ENCODE measurements at regions not wholly inside any gene's neighbourhood (a gene's known extent, or its start where the extent isn't known, plus 50 kb on each side); places are given as distances from the start of the nearest gene placed in this dataset.
"Not testable (repeated sequence)": the region's sequence is repeated elsewhere in the genome, so short reads cannot be mapped to it uniquely, and the experiment has no call there.

DNA sequence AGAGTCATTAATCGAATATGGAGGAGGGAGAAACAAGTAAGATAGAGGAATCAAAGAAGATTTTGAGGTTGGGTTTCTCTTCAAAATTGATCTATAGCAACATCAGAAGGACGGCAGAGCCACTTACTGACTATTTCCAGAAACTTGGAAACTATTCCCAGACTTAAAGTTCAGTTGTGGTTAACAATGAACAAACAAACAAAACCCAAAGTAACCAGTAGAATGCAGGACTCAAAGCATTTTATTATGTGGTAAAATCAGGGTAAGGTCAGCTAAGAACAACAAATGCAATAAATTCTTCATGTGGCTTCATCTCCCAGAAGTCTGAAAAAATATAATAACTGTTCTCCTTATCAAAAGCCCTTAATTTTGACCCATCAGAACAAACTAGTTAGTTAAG is 54.9 kb upstream of the OSMR start:
- ChIA-PET POLR2A (no interaction called here), CTCF (interaction anchor here (0.6 to 1.0 kb wide), 4 partner anchors 9 to 349 kb away, joined by 3 to 4 read pairs (median 3); no protein-coding TSS in a partner anchor)
- DNase-seq (ENCODE audit: low read depth), result no peak
- Histone ChIP-seq H3K4me3 (ENCODE audit: low read depth, low read length) (no peak overlapping the region), H3K27me3 (ENCODE audit: control insufficient read depth, insufficient read depth, low read length) (no peaks in the 10 kb centered on the region; the same call in 1 of the 2 replicates), H3K36me3 (ENCODE audit: control insufficient read depth, insufficient read depth, low read length) (no peaks in the 10 kb centered on the region)
- no peak for TF ChIP-seq CTCF (IDR thresholded peaks at IDR 0.05; ENCODE audit: insufficient read depth, low read depth, low read length)

DNA sequence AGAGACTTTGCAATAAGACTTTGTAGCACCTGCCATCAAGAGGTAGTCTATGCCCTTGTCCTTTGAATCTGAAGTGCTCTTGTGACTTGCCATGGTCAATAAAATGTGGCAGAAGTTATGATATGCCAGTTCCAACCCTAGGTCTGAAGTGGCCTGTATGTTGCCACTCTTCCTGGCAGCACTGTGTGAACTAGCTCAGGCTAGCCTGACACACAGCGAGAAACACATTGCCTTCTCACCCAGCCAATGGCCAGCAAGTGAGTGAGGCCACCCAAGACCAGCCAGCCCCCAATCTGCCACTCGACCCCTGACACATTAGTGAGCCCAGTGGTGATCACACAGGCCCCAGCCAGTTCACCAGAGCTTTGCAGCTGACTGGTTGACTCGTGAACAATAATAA is 52.7 kb upstream of the OSMR start:
- POLR2A ChIA-PET, result no interaction called here
- CTCF ChIA-PET, result interaction anchor here (1.9 kb wide), 1 partner anchor 351 kb away, joined by 5 read pairs; no protein-coding TSS in a partner anchor
- H3K27me3 ChIP-seq (ENCODE audit: control insufficient read depth, insufficient read depth, low read length), result no peaks in the 10 kb centered on the region; the same call in 1 of the 2 replicates
- H3K4me3 ChIP-seq (ENCODE audit: low read depth, low read length), result no peak overlapping the region
- no peaks in the 10 kb centered on the region for H3K36me3 ChIP-seq (ENCODE audit: control insufficient read depth, insufficient read depth, low read length)
- DNase-seq (ENCODE audit: low read depth), result no peak
- TF ChIP-seq CTCF (IDR thresholded peaks at IDR 0.05; ENCODE audit: insufficient read depth, low read depth, low read length), result no peak

DNA sequence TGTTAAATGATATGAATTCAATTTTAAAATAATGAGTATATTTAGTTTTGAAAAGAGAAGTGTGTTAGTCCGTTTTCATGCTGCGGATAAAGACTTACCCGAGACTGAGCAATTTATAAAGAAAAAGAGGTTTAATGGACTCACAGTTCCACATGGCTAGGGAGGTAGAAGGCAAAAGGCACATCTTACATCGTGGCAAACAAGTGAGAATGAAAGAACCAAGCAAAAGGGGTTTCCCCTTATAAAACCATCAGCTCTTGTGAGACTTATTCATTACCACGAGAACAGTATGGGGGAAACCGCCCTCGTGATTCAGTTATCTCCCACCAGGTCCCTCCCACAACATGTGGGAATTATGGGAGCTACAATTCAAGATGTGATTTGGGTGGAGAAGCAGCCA is 51.8 kb upstream of the OSMR start:
- H3K27me3 ChIP-seq (ENCODE audit: control insufficient read depth, insufficient read depth, low read length); H3K4me3 ChIP-seq (ENCODE audit: low read depth, low read length); DNase-seq (ENCODE audit: low read depth); H3K36me3 ChIP-seq (ENCODE audit: control insufficient read depth, insufficient read depth, low read length); POLR2A ChIA-PET: not testable (repeated sequence)
- CTCF ChIA-PET, result interaction anchor here (1.3 to 1.9 kb wide), 2 partner anchors 12 to 352 kb away, joined by 3 to 5 read pairs; no protein-coding TSS in a partner anchor

GRCh38 chr5:38794986-38795385 is 50.8 kb upstream of the OSMR start:
- no peak for TF ChIP-seq CTCF (IDR thresholded peaks at IDR 0.05; ENCODE audit: insufficient read depth, low read depth, low read length)
- Histone ChIP-seq H3K36me3 (ENCODE audit: control insufficient read depth, insufficient read depth, low read length) (no peaks in the 10 kb centered on the region), H3K4me3 (ENCODE audit: low read depth, low read length) (no peak overlapping the region), H3K27me3 (ENCODE audit: control insufficient read depth, insufficient read depth, low read length) (no peaks in the 10 kb centered on the region; the same call in 1 of the 2 replicates)
- ChIA-PET CTCF (interaction anchor here (1.3 kb wide), 1 partner anchor 11 kb away, joined by 3 read pairs; no protein-coding TSS in a partner anchor), POLR2A (interaction anchor here (1.1 kb wide), 1 partner anchor 12 kb away, joined by 3 read pairs; no protein-coding TSS in a partner anchor)
- no peak for DNase-seq (ENCODE audit: low read depth)

DNA sequence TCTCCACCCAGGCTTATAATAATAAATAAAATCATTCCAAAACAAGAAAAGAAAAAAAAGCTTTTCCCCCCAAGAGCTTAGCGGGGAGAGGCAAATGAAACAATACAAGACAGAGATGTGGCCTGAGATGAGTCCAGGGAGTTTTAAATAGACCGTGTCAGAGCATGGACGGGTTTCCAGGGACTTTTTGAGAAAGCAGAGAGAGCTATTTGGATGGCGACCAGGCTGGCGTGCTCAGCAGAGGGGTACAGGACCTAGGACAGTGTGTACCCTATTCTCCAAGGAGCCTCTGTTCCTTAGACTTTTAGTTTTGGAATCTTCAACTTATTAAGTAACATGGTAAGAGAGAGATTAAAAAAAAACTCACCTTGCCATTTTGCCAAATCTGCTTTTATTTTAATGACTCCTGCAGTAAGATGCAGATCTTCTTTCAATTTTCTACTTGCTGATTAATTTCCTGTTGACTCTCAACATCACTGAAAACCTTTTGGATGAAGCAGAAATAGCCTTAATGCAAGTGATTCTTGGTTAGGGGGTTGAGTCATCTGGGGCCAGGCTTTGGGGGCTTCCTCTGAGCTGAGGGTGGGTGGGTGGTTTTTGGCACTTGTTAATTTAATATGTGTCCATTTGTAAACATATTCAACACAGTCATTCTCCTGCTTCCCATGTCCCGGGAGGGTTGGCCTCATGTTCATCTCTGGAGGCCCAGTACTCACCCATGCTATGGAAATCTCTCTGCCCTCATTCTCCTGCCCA is 49.6 kb upstream of the OSMR start:
- CTCF ChIA-PET, result interaction anchor here (0.9 to 1.1 kb wide), 3 partner anchors 10 to 244 kb away, joined by 3 read pairs; no protein-coding TSS in a partner anchor
- TF ChIP-seq CTCF (IDR thresholded peaks at IDR 0.05; ENCODE audit: insufficient read depth, low read depth, low read length), result no peak

More for the DNA sequence above, 49.6 kb upstream of the OSMR start:
- Histone ChIP-seq H3K36me3 (ENCODE audit: control insufficient read depth, insufficient read depth, low read length) (no peaks in the 10 kb centered on the region), H3K27me3 (ENCODE audit: control insufficient read depth, insufficient read depth, low read length) (no peaks in the 10 kb centered on the region; the same call in 1 of the 2 replicates), H3K4me3 (ENCODE audit: low read depth, low read length) (no peak overlapping the region)
- POLR2A ChIA-PET, result no interaction called here
- DNase-seq (ENCODE audit: low read depth), result no peak

All from BJ (cell line).